IMR-90 (cell line): ENCODE measurements at regions not wholly inside any gene's neighbourhood (a gene's known extent, or its start where the extent isn't known, plus 50 kb on each side); places are given as distances from the start of the nearest gene placed in this dataset.

Experiments used
- POLR2A ChIP-seq: IDR thresholded peaks from 2 replicates; pipeline ENCODE4 v1.6.1; 2012; ENCODE audit warnings: mild to moderate bottlenecking, low read depth, low read length
- RAD21 ChIP-seq: IDR thresholded peaks from 2 replicates; pipeline ENCODE4 v1.6.1; 2012; ENCODE audit warnings: low read length, improper control_type of control experiment
- TF ChIP-seq, protein P1 (sequence below): conservative IDR thresholded peaks from 2 replicates; pipeline ENCODE4 v1.5.1; 2012; ENCODE audit warnings: mild to moderate bottlenecking, low read depth, low read length, improper control_type of control experiment

GRCh38 chr17:17413215-17413792 lies 63.5 kb upstream of the MED9 start:
- no peak for TF ChIP-seq POLR2A
- TF ChIP-seq, protein P1, sequence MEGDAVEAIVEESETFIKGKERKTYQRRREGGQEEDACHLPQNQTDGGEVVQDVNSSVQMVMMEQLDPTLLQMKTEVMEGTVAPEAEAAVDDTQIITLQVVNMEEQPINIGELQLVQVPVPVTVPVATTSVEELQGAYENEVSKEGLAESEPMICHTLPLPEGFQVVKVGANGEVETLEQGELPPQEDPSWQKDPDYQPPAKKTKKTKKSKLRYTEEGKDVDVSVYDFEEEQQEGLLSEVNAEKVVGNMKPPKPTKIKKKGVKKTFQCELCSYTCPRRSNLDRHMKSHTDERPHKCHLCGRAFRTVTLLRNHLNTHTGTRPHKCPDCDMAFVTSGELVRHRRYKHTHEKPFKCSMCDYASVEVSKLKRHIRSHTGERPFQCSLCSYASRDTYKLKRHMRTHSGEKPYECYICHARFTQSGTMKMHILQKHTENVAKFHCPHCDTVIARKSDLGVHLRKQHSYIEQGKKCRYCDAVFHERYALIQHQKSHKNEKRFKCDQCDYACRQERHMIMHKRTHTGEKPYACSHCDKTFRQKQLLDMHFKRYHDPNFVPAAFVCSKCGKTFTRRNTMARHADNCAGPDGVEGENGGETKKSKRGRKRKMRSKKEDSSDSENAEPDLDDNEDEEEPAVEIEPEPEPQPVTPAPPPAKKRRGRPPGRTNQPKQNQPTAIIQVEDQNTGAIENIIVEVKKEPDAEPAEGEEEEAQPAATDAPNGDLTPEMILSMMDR = no peak
- no peak for TF ChIP-seq RAD21
